ENCODE measurements at regions not wholly inside any gene's neighbourhood (a gene's known extent, or its start where the extent isn't known, plus 50 kb on each side); places are given as distances from the start of the nearest gene placed in this dataset.

DNA sequence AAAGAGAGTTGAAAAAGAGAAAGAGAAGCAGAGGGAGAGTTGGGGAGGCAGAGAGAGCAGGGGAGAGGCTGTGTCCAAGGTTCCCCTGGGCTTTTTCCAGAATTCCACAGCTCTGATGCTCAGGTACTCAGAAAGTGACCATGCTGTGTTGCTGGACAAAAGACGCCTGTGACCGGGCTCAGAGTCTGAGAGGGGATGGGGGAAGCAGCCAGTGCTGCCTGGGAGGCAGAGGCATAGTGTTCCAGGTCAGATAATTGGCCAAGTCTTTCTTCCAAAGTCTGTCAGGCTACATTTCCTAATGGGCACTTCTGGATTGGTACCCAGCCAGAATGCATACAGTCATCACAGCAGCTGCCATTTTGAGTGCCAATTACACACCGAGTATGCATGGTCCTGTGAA, 86.1 kb downstream of the PTPRS start:
- H3K4me3 ChIP-seq (ENCODE audit: control insufficient read depth, low read depth, low read length), result no peak overlapping the region
- DNase-seq (ENCODE audit: low read depth), result no peak
- TF ChIP-seq, protein P1, sequence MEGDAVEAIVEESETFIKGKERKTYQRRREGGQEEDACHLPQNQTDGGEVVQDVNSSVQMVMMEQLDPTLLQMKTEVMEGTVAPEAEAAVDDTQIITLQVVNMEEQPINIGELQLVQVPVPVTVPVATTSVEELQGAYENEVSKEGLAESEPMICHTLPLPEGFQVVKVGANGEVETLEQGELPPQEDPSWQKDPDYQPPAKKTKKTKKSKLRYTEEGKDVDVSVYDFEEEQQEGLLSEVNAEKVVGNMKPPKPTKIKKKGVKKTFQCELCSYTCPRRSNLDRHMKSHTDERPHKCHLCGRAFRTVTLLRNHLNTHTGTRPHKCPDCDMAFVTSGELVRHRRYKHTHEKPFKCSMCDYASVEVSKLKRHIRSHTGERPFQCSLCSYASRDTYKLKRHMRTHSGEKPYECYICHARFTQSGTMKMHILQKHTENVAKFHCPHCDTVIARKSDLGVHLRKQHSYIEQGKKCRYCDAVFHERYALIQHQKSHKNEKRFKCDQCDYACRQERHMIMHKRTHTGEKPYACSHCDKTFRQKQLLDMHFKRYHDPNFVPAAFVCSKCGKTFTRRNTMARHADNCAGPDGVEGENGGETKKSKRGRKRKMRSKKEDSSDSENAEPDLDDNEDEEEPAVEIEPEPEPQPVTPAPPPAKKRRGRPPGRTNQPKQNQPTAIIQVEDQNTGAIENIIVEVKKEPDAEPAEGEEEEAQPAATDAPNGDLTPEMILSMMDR (IDR thresholded peaks at IDR 0.05; ENCODE audit: control insufficient read depth, insufficient read depth, low read depth, low read length, missing control alignments), result no peak

DNA sequence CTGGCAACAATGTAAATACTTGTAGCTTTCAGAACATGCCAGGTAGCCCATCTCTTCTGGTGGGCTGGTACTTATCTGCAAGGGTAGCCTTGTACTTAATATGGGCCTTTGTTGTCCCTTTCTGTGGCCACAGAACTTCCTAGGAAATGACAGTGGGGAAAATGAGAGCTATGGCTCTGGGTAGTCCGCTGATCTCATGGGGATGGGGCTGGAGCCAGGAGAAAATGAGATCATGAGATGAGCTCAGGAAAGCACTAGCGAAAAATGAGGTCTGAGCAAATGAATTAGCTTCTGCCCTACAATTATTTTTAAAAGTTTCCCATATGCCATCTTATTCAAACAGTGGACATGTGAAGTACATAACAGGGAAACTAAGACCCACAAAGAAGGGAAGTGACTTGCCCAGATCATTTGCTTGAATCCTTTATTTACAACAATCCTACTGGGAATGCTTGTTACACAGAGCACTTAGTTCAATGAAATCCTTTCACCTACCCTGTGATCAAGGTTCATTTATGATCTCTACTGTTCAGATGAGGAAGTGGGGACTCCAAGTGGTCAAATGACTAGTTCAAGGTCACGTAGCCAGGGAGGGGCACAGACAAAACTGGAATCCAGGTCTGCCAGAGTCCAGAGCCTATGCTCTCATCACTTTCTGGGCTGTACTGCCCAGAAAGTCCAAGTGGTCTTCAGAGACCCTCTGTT, 87.1 kb downstream of the PTPRS start:
- DNase-seq (ENCODE audit: low read depth), result no peak
- TF ChIP-seq, protein P1 (IDR thresholded peaks at IDR 0.05; ENCODE audit: control insufficient read depth, insufficient read depth, low read depth, low read length, missing control alignments), result no peak
- H3K4me3 ChIP-seq (ENCODE audit: control insufficient read depth, low read depth, low read length), result no peak overlapping the region

DNA sequence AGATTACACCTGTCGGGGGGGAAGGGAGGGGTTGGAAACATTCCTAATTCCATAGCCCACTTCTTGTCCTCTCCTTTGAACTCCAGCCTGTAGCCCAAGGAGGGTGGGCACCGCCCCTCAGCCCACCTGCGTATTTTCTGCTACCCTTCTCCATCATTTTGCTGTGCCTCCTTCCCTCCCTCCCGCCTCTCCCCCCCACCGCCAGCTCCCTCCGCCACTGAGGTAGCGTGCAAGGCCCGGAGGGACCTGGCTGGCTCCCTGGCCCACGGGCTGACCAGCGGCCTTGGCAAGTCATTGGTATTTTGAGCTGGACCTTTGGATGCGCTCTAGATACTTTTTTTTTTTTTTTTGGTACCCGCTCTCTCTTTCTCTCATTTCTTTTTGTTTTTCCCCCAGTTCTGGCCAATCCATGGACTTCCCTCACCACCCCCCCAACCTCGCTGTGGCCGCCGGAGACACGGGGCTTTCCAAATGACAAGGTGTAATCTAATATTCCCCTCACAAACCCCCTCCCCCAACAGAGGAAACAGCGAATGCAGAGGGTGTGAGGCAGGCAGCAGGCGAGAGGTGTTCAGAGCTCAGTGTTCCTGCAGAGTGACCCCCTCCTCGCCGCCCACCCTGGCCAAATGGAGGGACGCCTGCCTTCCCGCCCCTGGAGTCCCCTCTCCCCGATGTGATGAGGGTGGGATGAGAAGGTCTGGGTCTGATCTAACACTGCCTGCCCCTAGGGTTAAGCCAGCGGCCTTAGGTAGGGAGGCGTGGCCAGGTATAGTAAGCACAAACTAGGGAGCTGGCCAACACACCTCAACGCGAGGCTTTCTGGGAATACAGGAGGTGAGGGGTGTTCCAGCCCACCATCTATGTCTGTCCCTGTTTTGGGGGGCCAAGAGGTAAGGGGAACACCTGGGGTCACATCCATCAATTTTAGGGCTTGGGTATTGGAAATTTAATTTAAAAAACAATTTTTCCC, 89.2 kb downstream of the PTPRS start:
- TF ChIP-seq, protein P1 (IDR thresholded peaks at IDR 0.05; ENCODE audit: control insufficient read depth, insufficient read depth, low read depth, low read length, missing control alignments), result no peak
- H3K4me3 ChIP-seq (ENCODE audit: control insufficient read depth, low read depth, low read length), result no peak overlapping the region
- DNase-seq (ENCODE audit: low read depth), result no peak

DNA sequence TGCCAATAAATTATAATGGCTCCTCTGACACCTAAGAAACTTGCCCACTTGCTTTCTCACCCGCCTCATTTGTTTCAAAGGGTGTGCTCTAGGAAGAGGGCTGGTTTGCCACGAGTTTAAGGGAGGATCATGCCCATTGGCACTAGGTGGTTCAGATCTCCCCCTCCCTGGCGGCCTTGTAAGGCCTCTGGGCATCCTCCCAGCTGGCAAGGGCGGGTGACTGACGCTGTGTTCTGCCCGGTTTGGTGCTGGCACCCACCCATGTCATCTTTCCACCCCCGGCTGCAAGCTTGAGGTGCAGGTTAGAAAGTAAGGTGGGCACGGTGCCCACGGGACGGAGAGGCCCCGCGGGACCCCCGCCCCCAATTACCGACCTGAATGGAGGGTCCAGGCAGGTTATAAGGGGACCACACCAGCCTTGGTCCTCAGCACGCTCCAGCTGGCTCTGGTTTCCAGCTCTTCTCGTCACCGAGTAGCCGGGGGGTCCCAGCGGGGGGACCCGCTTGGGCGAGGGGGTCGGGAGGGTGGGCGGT, 90.4 kb downstream of the PTPRS start:
- TF ChIP-seq, protein P1 (IDR thresholded peaks at IDR 0.05; ENCODE audit: control insufficient read depth, insufficient read depth, low read depth, low read length, missing control alignments), result no peak
- no peak for DNase-seq (ENCODE audit: low read depth)
- H3K4me3 ChIP-seq (ENCODE audit: control insufficient read depth, low read depth, low read length), result no peak overlapping the region

DNA sequence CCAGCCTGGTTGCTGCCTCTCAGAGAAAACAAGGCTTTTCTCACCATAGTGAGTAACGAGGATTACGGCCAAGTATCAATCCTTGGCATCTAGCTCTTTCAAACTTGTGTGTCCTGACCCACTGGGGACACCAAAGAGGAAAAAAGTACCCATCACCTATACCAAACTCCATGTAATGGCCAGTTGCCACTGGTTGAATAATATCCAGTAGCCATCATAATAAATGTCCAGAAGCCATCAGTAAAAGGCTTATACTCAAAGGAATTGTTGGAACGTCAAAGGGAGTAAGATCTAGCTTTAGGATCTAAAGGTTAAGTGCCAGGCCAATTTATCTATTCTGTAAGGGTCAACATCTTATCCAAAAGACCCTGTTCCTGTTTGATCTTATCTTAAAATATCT, 91.1 kb downstream of the PTPRS start:
- DNase-seq (ENCODE audit: low read depth), result no peak
- TF ChIP-seq, protein P1 (IDR thresholded peaks at IDR 0.05; ENCODE audit: control insufficient read depth, insufficient read depth, low read depth, low read length, missing control alignments), result no peak
- no peak overlapping the region for H3K4me3 ChIP-seq (ENCODE audit: control insufficient read depth, low read depth, low read length)

DNA sequence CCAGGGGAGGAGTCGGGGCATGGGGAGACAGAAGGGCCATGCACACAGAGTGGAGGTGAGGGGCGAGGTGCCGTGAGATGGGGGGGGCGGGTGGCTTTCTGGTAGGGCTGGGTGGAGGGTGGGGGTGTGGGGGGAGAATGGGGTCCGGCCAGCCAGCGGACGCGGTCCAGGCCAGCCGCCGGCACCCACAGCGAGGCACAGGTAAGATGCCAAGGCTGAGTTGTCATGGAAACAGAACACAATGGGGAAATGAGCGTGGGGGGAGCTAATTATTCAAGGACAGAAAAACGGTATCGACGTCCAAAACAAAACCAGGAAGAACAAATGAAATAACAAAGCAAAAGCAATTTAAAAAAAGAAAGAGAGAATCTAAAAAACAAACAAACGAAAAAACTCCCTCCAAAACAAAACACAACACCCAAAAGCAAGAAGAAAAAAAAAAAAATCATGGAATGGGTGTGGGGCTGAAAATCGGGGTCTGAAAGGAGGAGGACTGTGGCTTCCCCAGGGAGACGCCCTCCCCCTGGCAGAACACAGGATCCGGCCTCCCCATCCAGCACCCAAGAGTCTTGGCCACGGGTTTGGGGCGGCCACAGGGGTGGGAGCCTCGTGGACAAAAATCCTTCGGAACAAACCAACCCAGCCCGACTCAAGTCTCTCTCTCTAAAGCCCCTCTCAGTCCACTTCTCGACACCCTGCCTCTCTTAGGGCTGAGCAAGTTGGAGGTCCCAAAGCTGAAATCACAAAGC, 92.5 kb downstream of the PTPRS start:
- TF ChIP-seq, protein P1 (IDR thresholded peaks at IDR 0.05; ENCODE audit: control insufficient read depth, insufficient read depth, low read depth, low read length, missing control alignments), result no peak
- DNase-seq (ENCODE audit: low read depth), result no peak
- H3K4me3 ChIP-seq (ENCODE audit: control insufficient read depth, low read depth, low read length), result no peak overlapping the region

Data from AG09309 (cell line).